H1 (cell line): ENCODE measurements at regions not wholly inside any gene's neighbourhood (a gene's known extent, or its start where the extent isn't known, plus 50 kb on each side); places are given as distances from the start of the nearest gene placed in this dataset.

ENCODE experiments used
- GABPA ChIP-seq: IDR thresholded peaks from 2 replicates; pipeline ENCODE4 v1.6.1; 2011; ENCODE audit warnings: mild to moderate bottlenecking, low read length, moderate library complexity, borderline replicate concordance; ENCODE audit not compliant: insufficient read depth
- JUND ChIP-seq: IDR thresholded peaks from 2 replicates; pipeline ENCODE4 v1.6.1; 2011; ENCODE audit warnings: mild to moderate bottlenecking, improper control_type of control experiment, low read length
- SIX5 ChIP-seq: IDR thresholded peaks from 2 replicates; pipeline ENCODE4 v1.6.1; 2011; ENCODE audit warnings: mild to moderate bottlenecking, low read depth, low read length
- SRF ChIP-seq: IDR thresholded peaks from 2 replicates; pipeline ENCODE4 v1.6.1; 2011; ENCODE audit warnings: mild to moderate bottlenecking, low read depth, low read length, moderate library complexity

GRCh38 chr18:22033085-22033484 lies 136.3 kb upstream of the GATA6 start (continued):
- TF ChIP-seq SIX5 (no peak), JUND (no peak), GABPA (no peak), SRF (no peak)
- TF ChIP-seq, all 59 proteins: peak for 0
